H9 (cell line): ENCODE measurements at regions not wholly inside any gene's neighbourhood (a gene's known extent, or its start where the extent isn't known, plus 50 kb on each side); places are given as distances from the start of the nearest gene placed in this dataset.

Experiments
- DNase-seq: peaks from one replicate; pipeline ENCODE4 v3.0.0-alpha.2; 2017
- H2AFZ ChIP-seq: one replicate; pipeline ENCODE4 v1.6.1; 2013; ENCODE audit warnings: mild to moderate bottlenecking, low read length, control low read depth, moderate library complexity
- H2AK5ac ChIP-seq: 2 replicates; pipeline ENCODE4 v1.6.1; 2013; ENCODE audit warnings: low read length, control low read depth, mixed read lengths; ENCODE audit not compliant: insufficient read length
- H2BK120ac ChIP-seq: one replicate; pipeline ENCODE4 v1.6.1; 2013; ENCODE audit warnings: low read depth, mild to moderate bottlenecking, low read length, control low read depth, inconsistent platforms; ENCODE audit not compliant: poor library complexity, severe bottlenecking
- H2BK12ac ChIP-seq: 2 replicates; pipeline ENCODE4 v1.6.1; 2013; ENCODE audit warnings: low read length, control low read depth, mixed read lengths, low read depth; ENCODE audit not compliant: insufficient read length
- H2BK15ac ChIP-seq: 2 replicates; pipeline ENCODE4 v1.6.1; 2013; ENCODE audit warnings: low read depth, low read length, control low read depth
- H2BK20ac ChIP-seq: one replicate; pipeline ENCODE4 v1.6.1; 2013; ENCODE audit warnings: low read depth, mild to moderate bottlenecking, low read length, control low read depth, inconsistent platforms; ENCODE audit not compliant: poor library complexity, severe bottlenecking
- H2BK5ac ChIP-seq: 2 replicates; pipeline ENCODE4 v1.6.1; 2013; ENCODE audit warnings: low read length, control low read depth, mixed read lengths; ENCODE audit not compliant: insufficient read length
- H3K14ac ChIP-seq: 2 replicates; pipeline ENCODE4 v1.6.1; 2013; ENCODE audit warnings: low read length, control low read depth; ENCODE audit not compliant: insufficient read depth
- H3K18ac ChIP-seq: 2 replicates; pipeline ENCODE4 v1.6.1; 2013; ENCODE audit warnings: low read depth, mild to moderate bottlenecking, mixed read lengths, low read length, control low read depth; ENCODE audit not compliant: insufficient read length
- H3K23ac ChIP-seq: 2 replicates; pipeline ENCODE4 v1.6.1; 2013; ENCODE audit warnings: low read length, control low read depth, mixed read lengths, low read depth; ENCODE audit not compliant: insufficient read length
- H3K23me2 ChIP-seq: 2 replicates; pipeline ENCODE4 v1.6.1; 2013; ENCODE audit warnings: low read depth, mild to moderate bottlenecking, mixed read lengths, low read length, control low read depth; ENCODE audit not compliant: insufficient read length, poor library complexity, severe bottlenecking
- H3K27ac ChIP-seq: 2 replicates; pipeline ENCODE4 v1.5.1; 2013; ENCODE audit warnings: low read length, control low read depth, mixed read lengths, low read depth; ENCODE audit not compliant: insufficient read length
- H3K27me3 ChIP-seq: 2 replicates; pipeline ENCODE4 v1.6.1; 2013; ENCODE audit warnings: low read length, control low read depth, inconsistent platforms; ENCODE audit not compliant: insufficient read depth
- H3K4ac ChIP-seq: 2 replicates; pipeline ENCODE4 v1.6.1; 2013; ENCODE audit warnings: low read depth, mild to moderate bottlenecking, control low read depth, inconsistent platforms, low read length, moderate library complexity
- H3K4me1 ChIP-seq: 2 replicates; pipeline ENCODE4 v1.6.1; 2013; ENCODE audit warnings: low read length, control low read depth, inconsistent platforms; ENCODE audit not compliant: insufficient read depth
- H3K4me2 ChIP-seq: 2 replicates; pipeline ENCODE4 v1.6.1; 2013; ENCODE audit warnings: low read length, control low read depth, mixed read lengths; ENCODE audit not compliant: insufficient read length, insufficient read depth
- H3K56ac ChIP-seq: 2 replicates; pipeline ENCODE4 v1.6.1; 2013; ENCODE audit warnings: low read depth, mild to moderate bottlenecking, mixed read lengths, low read length, control low read depth; ENCODE audit not compliant: insufficient read length
- H3K79me1 ChIP-seq: 2 replicates; pipeline ENCODE4 v1.6.1; 2013; ENCODE audit warnings: low read depth, mild to moderate bottlenecking, moderate library complexity, low read length, control low read depth, inconsistent platforms; ENCODE audit not compliant: insufficient read depth, poor library complexity, severe bottlenecking
- H3K79me2 ChIP-seq: 2 replicates; pipeline ENCODE4 v1.6.1; 2013; ENCODE audit warnings: low read length, control low read depth, inconsistent platforms; ENCODE audit not compliant: insufficient read depth
- H3K9ac ChIP-seq: 2 replicates; pipeline ENCODE4 v1.6.1; 2013; ENCODE audit warnings: low read length, control low read depth, mixed read lengths; ENCODE audit not compliant: insufficient read length; ENCODE audit errors: extremely low read depth
- H3K9me3 ChIP-seq: one replicate; pipeline ENCODE4 v1.6.1; 2013; ENCODE audit warnings: low read depth, low read length, inconsistent platforms; ENCODE audit not compliant: control insufficient read depth
- H3T11ph ChIP-seq: one replicate; pipeline ENCODE4 v1.6.1; 2013; ENCODE audit warnings: mild to moderate bottlenecking, low read length, control low read depth, inconsistent platforms
- H4K20me1 ChIP-seq: one replicate; pipeline ENCODE4 v1.6.1; 2013; ENCODE audit not compliant: control insufficient read depth, insufficient read length, insufficient read depth
- H4K5ac ChIP-seq: 2 replicates; pipeline ENCODE4 v1.6.1; 2013; ENCODE audit warnings: low read depth, mild to moderate bottlenecking, mixed read lengths, low read length, control low read depth; ENCODE audit not compliant: insufficient read length
- H4K8ac ChIP-seq: replicated peaks from 2 replicates; pipeline ENCODE4 v1.6.1; 2013; ENCODE audit warnings: low read length, control low read depth, mixed read lengths, low read depth; ENCODE audit not compliant: insufficient read length
- H4K91ac ChIP-seq: 2 replicates; pipeline ENCODE4 v1.6.1; 2013; ENCODE audit warnings: low read depth, mild to moderate bottlenecking, moderate library complexity, mixed read lengths, low read length, control low read depth; ENCODE audit not compliant: insufficient read length
- H3K27ac Mint-ChIP-seq, 3 experiments: 2 replicates in 2 of 3; 3 replicates in 1 of 3; pipeline ENCODE4 v1.8.0; 2020 to 2021; ENCODE audit warnings: mixed read lengths in 3 of 3, mild to moderate bottlenecking in 1 of 3, moderate library complexity in 1 of 3
- H3K27me3 Mint-ChIP-seq: 2 replicates; pipeline ENCODE4 v1.8.0; 2021; ENCODE audit warnings: low read depth, mild to moderate bottlenecking, moderate library complexity, mixed read lengths
- H3K36me3 Mint-ChIP-seq, 3 experiments: 2 replicates in 2 of 3; 3 replicates in 1 of 3; pipeline ENCODE4 v1.8.0; 2020 to 2021; ENCODE audit warnings: low read depth in 3 of 3, mixed read lengths in 3 of 3; ENCODE audit not compliant: insufficient read depth in 1 of 3
- H3K4me1 Mint-ChIP-seq, 2 experiments: 2 replicates each; pipeline ENCODE4 v1.8.0; 2020; ENCODE audit warnings: mixed read lengths in 2 of 2
- H3K4me3 Mint-ChIP-seq, 2 experiments: 2 replicates in 1 of 2; 3 replicates in 1 of 2; pipeline ENCODE4 v1.8.0; 2020 to 2021; ENCODE audit warnings: mild to moderate bottlenecking in 2 of 2, mixed read lengths in 2 of 2, moderate library complexity in 1 of 2
- H3K9me3 Mint-ChIP-seq, 2 experiments: 2 replicates in 1 of 2; 3 replicates in 1 of 2; pipeline ENCODE4 v1.8.0; 2020; ENCODE audit warnings: mild to moderate bottlenecking in 2 of 2, mixed read lengths in 2 of 2, moderate library complexity in 1 of 2
- WGBS: extraction: QIAGEN DNeasy Blood & Tissue Kit; methylation state at CpG from one replicate; pipeline ENCODE4 v1.1.7; 2013; ENCODE audit warnings: missing lambda C conversion rate, low lambda C conversion rate, mixed read lengths; ENCODE audit not compliant: insufficient read length; ENCODE audit errors: extremely low coverage; 5-methylcytosine and 5-hydroxymethylcytosine counted together
- TF ChIP-seq, protein P1 (sequence below): fragments of 200-600 bp; sonication (generic); conservative IDR thresholded peaks from 3 replicates; pipeline ENCODE4 v1.8.0; 2021; ENCODE audit warnings: antibody characterized with exemption, mild to moderate bottlenecking

DNA sequence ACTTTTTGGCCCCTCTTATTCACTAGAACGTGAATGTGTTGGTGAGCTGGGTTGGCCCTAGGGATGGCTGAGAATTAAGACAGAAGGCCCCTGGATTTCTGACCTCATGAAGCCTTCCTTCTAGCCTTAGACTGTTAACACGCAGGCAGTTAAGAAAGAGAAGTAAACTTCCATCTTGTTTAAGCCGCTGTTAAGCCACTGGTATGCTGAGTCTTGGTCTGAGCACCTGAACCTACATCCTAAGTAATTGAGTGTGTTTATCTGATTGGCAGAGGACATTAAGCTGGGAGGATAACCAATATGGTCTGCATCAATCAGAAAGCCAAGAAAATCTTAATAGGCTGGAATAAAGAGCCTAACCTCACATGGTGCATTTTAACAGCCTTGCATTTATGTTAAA, 535.0 kb upstream of the ARID1B start:
- WGBS: no CpG with 5 or more reads among the region's 3 CpGs

More for the DNA sequence above, 535.0 kb upstream of the ARID1B start:
- H2BK120ac ChIP-seq: no peak overlapping the region
- DNase-seq: no peak
- no peak overlapping the region for H4K8ac ChIP-seq
- no peak overlapping the region for H3K4ac ChIP-seq
- no peak overlapping the region for H2BK5ac ChIP-seq
- H3K23me2 ChIP-seq: no peaks in the 10 kb centered on the region
- no peak overlapping the region for H3K56ac ChIP-seq
- no peaks in the 10 kb centered on the region for H3K79me2 ChIP-seq
- Mint-ChIP-seq H3K27me3 (no peaks in the 10 kb centered on the region), H3K27ac (no peak overlapping the region; a peak in 1 of 7 replicates), H3K36me3 (peaks cover 0 to 5% (median 0%) of the 10 kb centered on the region in 3 experiments; a peak in 2 of 7 replicates), H3K4me3 (no peak overlapping the region), H3K9me3 (no peaks in the 10 kb centered on the region; a peak in 1 of 5 replicates), H3K4me1 (peaks cover 15 to 20% of the 10 kb centered on the region in 2 experiments)
- no peak overlapping the region for H3K18ac ChIP-seq
- H2BK15ac ChIP-seq: no peak overlapping the region
- H3T11ph ChIP-seq: no peak overlapping the region
- TF ChIP-seq, protein P1, sequence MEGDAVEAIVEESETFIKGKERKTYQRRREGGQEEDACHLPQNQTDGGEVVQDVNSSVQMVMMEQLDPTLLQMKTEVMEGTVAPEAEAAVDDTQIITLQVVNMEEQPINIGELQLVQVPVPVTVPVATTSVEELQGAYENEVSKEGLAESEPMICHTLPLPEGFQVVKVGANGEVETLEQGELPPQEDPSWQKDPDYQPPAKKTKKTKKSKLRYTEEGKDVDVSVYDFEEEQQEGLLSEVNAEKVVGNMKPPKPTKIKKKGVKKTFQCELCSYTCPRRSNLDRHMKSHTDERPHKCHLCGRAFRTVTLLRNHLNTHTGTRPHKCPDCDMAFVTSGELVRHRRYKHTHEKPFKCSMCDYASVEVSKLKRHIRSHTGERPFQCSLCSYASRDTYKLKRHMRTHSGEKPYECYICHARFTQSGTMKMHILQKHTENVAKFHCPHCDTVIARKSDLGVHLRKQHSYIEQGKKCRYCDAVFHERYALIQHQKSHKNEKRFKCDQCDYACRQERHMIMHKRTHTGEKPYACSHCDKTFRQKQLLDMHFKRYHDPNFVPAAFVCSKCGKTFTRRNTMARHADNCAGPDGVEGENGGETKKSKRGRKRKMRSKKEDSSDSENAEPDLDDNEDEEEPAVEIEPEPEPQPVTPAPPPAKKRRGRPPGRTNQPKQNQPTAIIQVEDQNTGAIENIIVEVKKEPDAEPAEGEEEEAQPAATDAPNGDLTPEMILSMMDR: no peak
- no peak overlapping the region for H2BK12ac ChIP-seq
- no peak overlapping the region for H4K91ac ChIP-seq
- H3K4me2 ChIP-seq: no peak overlapping the region
- peak overlapping the region; percentile 19 for H2AFZ ChIP-seq
- no peak overlapping the region for H3K27ac ChIP-seq
- H3K79me1 ChIP-seq: no peaks in the 10 kb centered on the region
- no peak overlapping the region for H3K23ac ChIP-seq
- no peak overlapping the region for H3K14ac ChIP-seq
- H3K27me3 ChIP-seq: no peaks in the 10 kb centered on the region
- no peak overlapping the region for H2BK20ac ChIP-seq
- no peak overlapping the region for H2AK5ac ChIP-seq
- H3K4me1 ChIP-seq: peaks cover 9% of the 10 kb centered on the region; the same call in 1 of the 2 replicates
- no peak overlapping the region for H3K9ac ChIP-seq
- no peak overlapping the region for H4K5ac ChIP-seq
- no peaks in the 10 kb centered on the region for H3K9me3 ChIP-seq
- no peaks in the 10 kb centered on the region for H4K20me1 ChIP-seq
